ENCODE measurements at regions not wholly inside any gene's neighbourhood (a gene's known extent, or its start where the extent isn't known, plus 50 kb on each side); places are given as distances from the start of the nearest gene placed in this dataset.

DNA sequence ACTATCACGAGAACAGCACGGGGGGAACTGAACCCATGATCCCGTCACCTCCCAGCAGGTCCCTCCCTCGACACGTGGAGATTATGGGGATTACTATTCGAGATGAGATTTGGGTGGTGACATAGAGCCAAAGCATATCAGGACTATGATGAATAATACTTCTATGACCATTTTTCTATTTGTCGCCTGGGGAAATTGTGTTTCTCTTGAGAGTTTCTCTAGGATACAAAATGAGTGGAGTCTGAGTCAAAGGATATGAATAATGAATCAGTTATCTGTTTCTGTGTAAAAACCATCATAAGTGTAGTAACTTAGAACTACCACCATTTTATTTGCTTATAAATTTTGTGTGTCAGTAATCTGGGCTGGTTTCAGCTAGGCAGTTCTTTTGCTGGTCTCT, 533.0 kb upstream of the ARX start:
- no peak overlapping the region for H3K9ac ChIP-seq (ENCODE audit: low read length)
- H3K79me2 ChIP-seq (replicated peaks; ENCODE audit: insufficient read depth, low read length), result no peaks in the 10 kb centered on the region
- no peak overlapping the region for H3K4me2 ChIP-seq (ENCODE audit: low read length)
- TF ChIP-seq TAF1 (IDR thresholded peaks at IDR 0.05; ENCODE audit: low read depth) (no peak), POLR2AphosphoS5 (IDR thresholded peaks at IDR 0.05) (no peak)
- no peaks in the 10 kb centered on the region for H3F3A ChIP-seq (ENCODE audit: insufficient read depth, low read length, poor library complexity, severe bottlenecking)
- H3K9me2 ChIP-seq (ENCODE audit: insufficient read depth, low read length), result no peaks in the 10 kb centered on the region
- no peak overlapping the region for H2AFZ ChIP-seq (ENCODE audit: low read depth, low read length)
- no peak overlapping the region for H3K4me3 ChIP-seq (ENCODE audit: low read length)
- no peak overlapping the region for H3K27ac ChIP-seq (ENCODE audit: low read length)
- H4K20me1 ChIP-seq (ENCODE audit: insufficient read depth), result no peaks in the 10 kb centered on the region
- no peaks in the 10 kb centered on the region for H3K36me3 ChIP-seq (ENCODE audit: insufficient read depth, low read length)
- no peaks in the 10 kb centered on the region for H3K9me3 ChIP-seq (ENCODE audit: low read length)
- H3K27me3 ChIP-seq (ENCODE audit: insufficient read depth, low read depth, low read length), result no peaks in the 10 kb centered on the region

DNA sequence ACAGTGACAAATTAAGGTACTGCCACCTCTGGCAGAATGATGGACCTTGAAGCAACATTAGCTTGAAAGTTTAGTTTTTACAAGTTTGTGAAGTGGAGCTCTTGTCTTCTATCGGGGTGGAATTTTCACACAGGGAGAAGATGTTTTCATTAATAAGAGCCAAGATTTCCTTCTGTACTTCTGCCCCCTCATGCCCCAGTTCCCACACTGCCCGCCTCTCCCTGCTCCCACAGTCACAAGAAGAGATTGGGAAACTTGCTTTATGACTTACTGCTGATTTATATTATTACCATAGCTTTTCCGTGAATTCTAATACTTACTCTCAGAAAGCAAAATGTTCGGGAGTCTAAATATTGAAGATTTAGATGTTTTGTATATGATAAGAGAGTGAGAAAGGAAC, 539.8 kb upstream of the ARX start:
- no peaks in the 10 kb centered on the region for H3K79me2 ChIP-seq (replicated peaks; ENCODE audit: insufficient read depth, low read length)
- no peaks in the 10 kb centered on the region for H3F3A ChIP-seq (ENCODE audit: insufficient read depth, low read length, poor library complexity, severe bottlenecking)
- H4K20me1 ChIP-seq (ENCODE audit: insufficient read depth), result no peaks in the 10 kb centered on the region
- H3K4me2 ChIP-seq (ENCODE audit: low read length), result no peak overlapping the region
- no peak for TF ChIP-seq RAD21 (conservative IDR thresholded peaks at IDR 0.05)
- no peak for TF ChIP-seq POLR2AphosphoS5 (IDR thresholded peaks at IDR 0.05)
- TF ChIP-seq, protein P1, sequence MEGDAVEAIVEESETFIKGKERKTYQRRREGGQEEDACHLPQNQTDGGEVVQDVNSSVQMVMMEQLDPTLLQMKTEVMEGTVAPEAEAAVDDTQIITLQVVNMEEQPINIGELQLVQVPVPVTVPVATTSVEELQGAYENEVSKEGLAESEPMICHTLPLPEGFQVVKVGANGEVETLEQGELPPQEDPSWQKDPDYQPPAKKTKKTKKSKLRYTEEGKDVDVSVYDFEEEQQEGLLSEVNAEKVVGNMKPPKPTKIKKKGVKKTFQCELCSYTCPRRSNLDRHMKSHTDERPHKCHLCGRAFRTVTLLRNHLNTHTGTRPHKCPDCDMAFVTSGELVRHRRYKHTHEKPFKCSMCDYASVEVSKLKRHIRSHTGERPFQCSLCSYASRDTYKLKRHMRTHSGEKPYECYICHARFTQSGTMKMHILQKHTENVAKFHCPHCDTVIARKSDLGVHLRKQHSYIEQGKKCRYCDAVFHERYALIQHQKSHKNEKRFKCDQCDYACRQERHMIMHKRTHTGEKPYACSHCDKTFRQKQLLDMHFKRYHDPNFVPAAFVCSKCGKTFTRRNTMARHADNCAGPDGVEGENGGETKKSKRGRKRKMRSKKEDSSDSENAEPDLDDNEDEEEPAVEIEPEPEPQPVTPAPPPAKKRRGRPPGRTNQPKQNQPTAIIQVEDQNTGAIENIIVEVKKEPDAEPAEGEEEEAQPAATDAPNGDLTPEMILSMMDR (IDR thresholded peaks at IDR 0.05; ENCODE audit: poor library complexity, severe bottlenecking), result no peak
- TF ChIP-seq EZH2 (IDR thresholded peaks at IDR 0.05; ENCODE audit: borderline replicate concordance, insufficient read depth, low read length, poor library complexity, severe bottlenecking), result no peak
- TF ChIP-seq TAF1 (IDR thresholded peaks at IDR 0.05; ENCODE audit: low read depth), result no peak
- TF ChIP-seq, protein P2, sequence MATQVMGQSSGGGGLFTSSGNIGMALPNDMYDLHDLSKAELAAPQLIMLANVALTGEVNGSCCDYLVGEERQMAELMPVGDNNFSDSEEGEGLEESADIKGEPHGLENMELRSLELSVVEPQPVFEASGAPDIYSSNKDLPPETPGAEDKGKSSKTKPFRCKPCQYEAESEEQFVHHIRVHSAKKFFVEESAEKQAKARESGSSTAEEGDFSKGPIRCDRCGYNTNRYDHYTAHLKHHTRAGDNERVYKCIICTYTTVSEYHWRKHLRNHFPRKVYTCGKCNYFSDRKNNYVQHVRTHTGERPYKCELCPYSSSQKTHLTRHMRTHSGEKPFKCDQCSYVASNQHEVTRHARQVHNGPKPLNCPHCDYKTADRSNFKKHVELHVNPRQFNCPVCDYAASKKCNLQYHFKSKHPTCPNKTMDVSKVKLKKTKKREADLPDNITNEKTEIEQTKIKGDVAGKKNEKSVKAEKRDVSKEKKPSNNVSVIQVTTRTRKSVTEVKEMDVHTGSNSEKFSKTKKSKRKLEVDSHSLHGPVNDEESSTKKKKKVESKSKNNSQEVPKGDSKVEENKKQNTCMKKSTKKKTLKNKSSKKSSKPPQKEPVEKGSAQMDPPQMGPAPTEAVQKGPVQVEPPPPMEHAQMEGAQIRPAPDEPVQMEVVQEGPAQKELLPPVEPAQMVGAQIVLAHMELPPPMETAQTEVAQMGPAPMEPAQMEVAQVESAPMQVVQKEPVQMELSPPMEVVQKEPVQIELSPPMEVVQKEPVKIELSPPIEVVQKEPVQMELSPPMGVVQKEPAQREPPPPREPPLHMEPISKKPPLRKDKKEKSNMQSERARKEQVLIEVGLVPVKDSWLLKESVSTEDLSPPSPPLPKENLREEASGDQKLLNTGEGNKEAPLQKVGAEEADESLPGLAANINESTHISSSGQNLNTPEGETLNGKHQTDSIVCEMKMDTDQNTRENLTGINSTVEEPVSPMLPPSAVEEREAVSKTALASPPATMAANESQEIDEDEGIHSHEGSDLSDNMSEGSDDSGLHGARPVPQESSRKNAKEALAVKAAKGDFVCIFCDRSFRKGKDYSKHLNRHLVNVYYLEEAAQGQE (IDR thresholded peaks at IDR 0.05; ENCODE audit: borderline replicate concordance), result no peak
- H3K36me3 ChIP-seq (ENCODE audit: insufficient read depth, low read length), result no peaks in the 10 kb centered on the region
- H3K9ac ChIP-seq (ENCODE audit: low read length), result no peak overlapping the region
- no peaks in the 10 kb centered on the region for H3K27me3 ChIP-seq (ENCODE audit: insufficient read depth, low read depth, low read length)
- H3K9me2 ChIP-seq (ENCODE audit: insufficient read depth, low read length), result no peaks in the 10 kb centered on the region
- no peaks in the 10 kb centered on the region for H3K9me3 ChIP-seq (ENCODE audit: low read length)
- H3K27ac ChIP-seq (ENCODE audit: low read length), result no peak overlapping the region
- H3K4me3 ChIP-seq (ENCODE audit: low read length), result no peak overlapping the region
- no peak overlapping the region for H2AFZ ChIP-seq (ENCODE audit: low read depth, low read length)

DNA sequence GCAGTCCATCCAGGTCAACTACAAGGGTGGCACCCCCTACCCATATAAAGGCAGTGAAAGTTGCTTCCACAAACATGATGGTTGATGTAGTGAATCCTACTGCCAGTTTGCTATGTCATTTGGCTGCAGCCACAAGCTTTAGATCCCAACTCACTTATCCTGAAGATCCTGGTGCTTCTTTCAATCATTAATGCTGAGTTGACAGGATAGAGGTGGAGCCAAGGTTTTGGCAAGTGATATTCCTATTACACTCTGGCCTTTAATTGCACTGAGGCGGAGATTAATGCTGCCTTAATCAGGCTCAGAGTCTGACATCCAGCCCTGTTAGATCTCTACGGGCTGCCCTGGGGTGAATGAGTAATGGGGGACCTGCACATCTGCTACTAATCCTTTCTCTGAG, 542.4 kb upstream of the ARX start:
- Histone ChIP-seq H3F3A (ENCODE audit: insufficient read depth, low read length, poor library complexity, severe bottlenecking) (no peaks in the 10 kb centered on the region), H3K27me3 (ENCODE audit: insufficient read depth, low read depth, low read length) (no peaks in the 10 kb centered on the region), H3K36me3 (ENCODE audit: insufficient read depth, low read length) (no peaks in the 10 kb centered on the region), H3K9me2 (ENCODE audit: insufficient read depth, low read length) (no peaks in the 10 kb centered on the region), H4K20me1 (ENCODE audit: insufficient read depth) (no peaks in the 10 kb centered on the region), H3K4me2 (ENCODE audit: low read length) (no peak overlapping the region), H3K27ac (ENCODE audit: low read length) (no peak overlapping the region), H3K79me2 (replicated peaks; ENCODE audit: insufficient read depth, low read length) (no peaks in the 10 kb centered on the region), H3K9me3 (ENCODE audit: low read length) (no peaks in the 10 kb centered on the region), H3K4me3 (ENCODE audit: low read length) (no peak overlapping the region), H2AFZ (ENCODE audit: low read depth, low read length) (no peak overlapping the region), H3K9ac (ENCODE audit: low read length) (no peak overlapping the region)
- TF ChIP-seq SMC3 (conservative IDR thresholded peaks at IDR 0.05; ENCODE audit: poor library complexity), result no peak
- no peak for TF ChIP-seq TAF1 (IDR thresholded peaks at IDR 0.05; ENCODE audit: low read depth)

Measured in neural cell (in vitro differentiated cells).